ENCODE measurements at regions not wholly inside any gene's neighbourhood (a gene's known extent, or its start where the extent isn't known, plus 50 kb on each side); places are given as distances from the start of the nearest gene placed in this dataset.

DNA sequence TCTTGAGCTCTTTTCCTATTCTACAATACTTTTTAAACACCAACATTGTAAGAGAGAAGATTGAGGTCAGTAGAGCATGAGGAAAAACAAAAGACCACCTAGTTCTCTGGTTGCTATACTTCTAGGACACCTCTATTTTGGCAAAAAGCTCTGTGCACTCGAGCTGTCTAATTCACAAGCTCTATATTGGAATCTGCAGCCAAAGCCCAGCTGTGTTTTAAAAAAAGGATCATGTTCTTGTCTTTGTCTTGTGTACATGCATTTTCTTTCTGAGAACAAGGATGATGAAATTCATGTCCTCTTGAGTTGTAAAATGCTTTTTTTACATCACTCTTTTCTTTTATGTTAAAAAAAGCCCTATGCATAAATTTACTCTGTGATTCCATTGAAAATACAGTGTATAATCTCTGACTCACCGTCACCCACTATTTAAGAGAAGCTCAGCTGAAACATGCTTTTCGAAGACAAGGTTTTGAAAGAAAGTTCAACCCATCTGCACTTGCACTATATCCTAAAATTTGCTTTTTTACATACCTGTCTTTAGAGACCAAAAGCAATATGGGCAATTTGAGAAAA is 215.5 kb upstream of the VSTM2A start:
- Histone ChIP-seq H3K27ac (ENCODE audit: insufficient read depth, low read depth, low read length) (no peak overlapping the region), H3K9me3 (replicated peaks; ENCODE audit: control insufficient read depth, insufficient read depth, low read length) (no peaks in the 10 kb centered on the region), H3K4me1 (ENCODE audit: control insufficient read depth, extremely low read depth, insufficient read depth, low read length) (no peaks in the 10 kb centered on the region), H3K36me3 (ENCODE audit: control insufficient read depth in 2 of 2, extremely low read depth in 1 of 2, insufficient read depth in 2 of 2, low read length in 2 of 2) (no peaks in the 10 kb centered on the region), H3K4me3 (replicated peaks in 1 of 3; ENCODE audit: insufficient read depth in 1 of 3, low read depth in 1 of 3, low read length in 3 of 3) (no peak overlapping the region), H2AFZ (ENCODE audit: low read depth, low read length) (no peak overlapping the region), H3K4me2 (ENCODE audit: insufficient read depth, low read length) (no peak overlapping the region), H3K9ac (replicated peaks; ENCODE audit: extremely low read depth, insufficient read depth, low read length) (no peak overlapping the region), H4K20me1 (replicated peaks; ENCODE audit: control insufficient read depth, extremely low read depth, insufficient read depth, low read length) (no peaks in the 10 kb centered on the region), H3K27me3 (ENCODE audit: control insufficient read depth in 2 of 2, insufficient read depth in 2 of 2, low read length in 2 of 2) (no peaks in the 10 kb centered on the region), H3K79me2 (ENCODE audit: control insufficient read depth, insufficient read depth, low read length) (no peaks in the 10 kb centered on the region), H3K9me1 (replicated peaks; ENCODE audit: control insufficient read depth, extremely low read depth, insufficient read depth, low read length) (no peaks in the 10 kb centered on the region)
- ChIA-PET CTCF (no interaction called here), POLR2A (no interaction called here)
- BruUV-seq (replicated peaks) = no TSS peak
- dilution Hi-C loops (cut with MboI; ENCODE audit: extremely low pct_ligation_motif_present, low sequenced_read_pairs) (no loop called here), intact Hi-C loops (cut with micrococcal nuclease) (no loop called here)
- DNase-seq (ENCODE audit: low read depth, low spot score) = no peak
- TF ChIP-seq EZH2 (IDR thresholded peaks at IDR 0.05; ENCODE audit: borderline replicate concordance, low read depth, low read length, severe bottlenecking) (no peak), FOS (IDR thresholded peaks at IDR 0.05; ENCODE audit: borderline replicate concordance, insufficient read depth, low read length) (no peak), POLR2AphosphoS5 (IDR thresholded peaks at IDR 0.05; ENCODE audit: insufficient read depth, low read depth, low read length) (no peak), JUN (IDR thresholded peaks at IDR 0.05; ENCODE audit: borderline replicate concordance, insufficient read depth, insufficient read length, low read depth) (no peak), GATA2 (IDR thresholded peaks at IDR 0.05; ENCODE audit: insufficient read depth, insufficient read length, low read depth, low read length) (no peak), POLR2A (IDR thresholded peaks at IDR 0.05; ENCODE audit: low read depth, low read length) (no peak), MYC (IDR thresholded peaks at IDR 0.05; ENCODE audit: low read depth, low read length) (no peak)
- TF ChIP-seq, protein P1, sequence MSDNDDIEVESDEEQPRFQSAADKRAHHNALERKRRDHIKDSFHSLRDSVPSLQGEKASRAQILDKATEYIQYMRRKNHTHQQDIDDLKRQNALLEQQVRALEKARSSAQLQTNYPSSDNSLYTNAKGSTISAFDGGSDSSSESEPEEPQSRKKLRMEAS (IDR thresholded peaks at IDR 0.05; ENCODE audit: insufficient read depth, insufficient read length) = no peak
- TF ChIP-seq, protein P2, sequence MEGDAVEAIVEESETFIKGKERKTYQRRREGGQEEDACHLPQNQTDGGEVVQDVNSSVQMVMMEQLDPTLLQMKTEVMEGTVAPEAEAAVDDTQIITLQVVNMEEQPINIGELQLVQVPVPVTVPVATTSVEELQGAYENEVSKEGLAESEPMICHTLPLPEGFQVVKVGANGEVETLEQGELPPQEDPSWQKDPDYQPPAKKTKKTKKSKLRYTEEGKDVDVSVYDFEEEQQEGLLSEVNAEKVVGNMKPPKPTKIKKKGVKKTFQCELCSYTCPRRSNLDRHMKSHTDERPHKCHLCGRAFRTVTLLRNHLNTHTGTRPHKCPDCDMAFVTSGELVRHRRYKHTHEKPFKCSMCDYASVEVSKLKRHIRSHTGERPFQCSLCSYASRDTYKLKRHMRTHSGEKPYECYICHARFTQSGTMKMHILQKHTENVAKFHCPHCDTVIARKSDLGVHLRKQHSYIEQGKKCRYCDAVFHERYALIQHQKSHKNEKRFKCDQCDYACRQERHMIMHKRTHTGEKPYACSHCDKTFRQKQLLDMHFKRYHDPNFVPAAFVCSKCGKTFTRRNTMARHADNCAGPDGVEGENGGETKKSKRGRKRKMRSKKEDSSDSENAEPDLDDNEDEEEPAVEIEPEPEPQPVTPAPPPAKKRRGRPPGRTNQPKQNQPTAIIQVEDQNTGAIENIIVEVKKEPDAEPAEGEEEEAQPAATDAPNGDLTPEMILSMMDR (IDR thresholded peaks at IDR 0.05; ENCODE audit: extremely low read depth in 1 of 2, insufficient read depth in 1 of 2, low read depth in 1 of 2, low read length in 2 of 2) = no peak
- no peak for FAIRE-seq

Measured in endothelial cell of umbilical vein (primary cell).